GM23248 (cell line): ENCODE measurements at regions not wholly inside any gene's neighbourhood (a gene's known extent, or its start where the extent isn't known, plus 50 kb on each side); places are given as distances from the start of the nearest gene placed in this dataset.

Experiments
- DNase-seq: peaks from one replicate; pipeline ENCODE4 v3.0.0-alpha.2; 2015
- H2AFZ ChIP-seq: fragments of 200-600 bp; sonication (generic); 2 replicates; pipeline ENCODE4 v1.6.1; 2016; ENCODE audit warnings: antibody characterized with exemption
- H3F3A ChIP-seq: fragments of 200-600 bp; sonication (generic); 2 replicates; pipeline ENCODE4 v1.6.1; 2016; ENCODE audit warnings: mild to moderate bottlenecking, antibody characterized with exemption, mixed run types; ENCODE audit not compliant: insufficient read depth
- H3K27ac ChIP-seq: fragments of 200-600 bp; sonication (generic); 2 replicates; pipeline ENCODE4 v1.5.1; 2016; ENCODE audit warnings: mild to moderate bottlenecking
- H3K27me3 ChIP-seq: fragments of 200-600 bp; sonication (generic); replicated peaks from 2 replicates; pipeline ENCODE4 v1.6.1; 2016; ENCODE audit warnings: mild to moderate bottlenecking; ENCODE audit not compliant: insufficient read depth
- H3K36me3 ChIP-seq: fragments of 200-600 bp; sonication (generic); 2 replicates; pipeline ENCODE4 v1.6.1; 2016; ENCODE audit warnings: low read depth, mild to moderate bottlenecking
- H3K4me1 ChIP-seq: fragments of 200-600 bp; sonication (generic); 2 replicates; pipeline ENCODE4 v1.6.1; 2016; ENCODE audit warnings: mild to moderate bottlenecking; ENCODE audit not compliant: insufficient read depth
- H3K4me2 ChIP-seq: fragments of 200-600 bp; sonication (generic); one replicate; pipeline ENCODE4 v1.6.1; 2016; ENCODE audit warnings: mild to moderate bottlenecking; ENCODE audit not compliant: unreplicated experiment
- H3K4me3 ChIP-seq: fragments of 200-600 bp; sonication (generic); 2 replicates; pipeline ENCODE4 v1.5.1; 2016; ENCODE audit warnings: mild to moderate bottlenecking
- H3K79me2 ChIP-seq: fragments of 200-600 bp; sonication (generic); 2 replicates; pipeline ENCODE4 v1.6.1; 2016; ENCODE audit warnings: mild to moderate bottlenecking; ENCODE audit not compliant: insufficient read depth
- H3K9ac ChIP-seq: fragments of 200-600 bp; sonication (generic); 2 replicates; pipeline ENCODE4 v1.6.1; 2016; ENCODE audit warnings: mild to moderate bottlenecking
- H3K9me2 ChIP-seq: fragments of 200-600 bp; sonication (generic); 2 replicates; pipeline ENCODE4 v1.6.1; 2016; ENCODE audit warnings: mixed run types, mild to moderate bottlenecking, moderate library complexity; ENCODE audit not compliant: insufficient read depth
- H3K9me3 ChIP-seq: fragments of 200-600 bp; sonication (generic); one replicate; pipeline ENCODE4 v1.6.1; 2017; ENCODE audit warnings: low read depth
- H4K20me1 ChIP-seq: fragments of 200-600 bp; sonication (generic); 2 replicates; pipeline ENCODE4 v1.6.0; 2016; ENCODE audit not compliant: insufficient read depth
- EZH2 ChIP-seq: fragments of 200-600 bp; sonication (generic); IDR thresholded peaks from 2 replicates; pipeline ENCODE4 v1.6.1; 2018; ENCODE audit warnings: antibody characterized with exemption, mild to moderate bottlenecking; ENCODE audit not compliant: insufficient read depth, poor library complexity, severe bottlenecking
- EZH2phosphoT487 ChIP-seq: fragments of 200-600 bp; sonication (generic); IDR thresholded peaks from 2 replicates; pipeline ENCODE4 v1.6.1; 2018; ENCODE audit warnings: antibody characterized with exemption, moderate library complexity, mild to moderate bottlenecking, low read depth; ENCODE audit not compliant: insufficient read depth
- WGBS, 2 experiments: methylation state at CpG; one replicate each; pipeline ENCODE4 v1.1.6; 2015 to 2017; ENCODE audit warnings: low lambda C conversion rate in 2 of 2, low coverage in 1 of 2; ENCODE audit errors: missing lambda C conversion rate in 2 of 2; 5-methylcytosine and 5-hydroxymethylcytosine counted together
- in situ Hi-C: fragments of 300-500 bp; cut with MboI; formaldehyde crosslinking; loops from 2 replicates; pipeline ENCODE4 v1.15.0; 2020

GRCh38 chr7:140249036-140249806, 72.4 kb upstream of the KDM7A start:
- no peaks in the 10 kb centered on the region for H3K9me3 ChIP-seq
- peaks cover 10% of the 10 kb centered on the region for H3K4me1 ChIP-seq
- 92 to 96% methylated on average over 3 of the region's 3 CpGs for WGBS, 2 experiments
- DNase-seq: no peak
- H3K4me3 ChIP-seq: no peak overlapping the region
- H3K36me3 ChIP-seq: no peaks in the 10 kb centered on the region
- H4K20me1 ChIP-seq: no peaks in the 10 kb centered on the region
- no peaks in the 10 kb centered on the region for H3K9me2 ChIP-seq
- H3K79me2 ChIP-seq: no peaks in the 10 kb centered on the region
- no peak overlapping the region for H3K4me2 ChIP-seq
- no peak overlapping the region for H3K9ac ChIP-seq
- no peak overlapping the region for H3K27ac ChIP-seq
- no peaks in the 10 kb centered on the region for H3K27me3 ChIP-seq
- H2AFZ ChIP-seq: no peak overlapping the region
- H3F3A ChIP-seq: peaks cover 9% of the 10 kb centered on the region
- in situ Hi-C loops: no loop called here
- TF ChIP-seq EZH2phosphoT487 (no peak), EZH2 (no peak)

GRCh38 chr7:140247559-140247958, 70.8 kb upstream of the KDM7A start:
- no peaks in the 10 kb centered on the region for H3F3A ChIP-seq
- H3K4me3 ChIP-seq: no peak overlapping the region
- no peak overlapping the region for H3K4me2 ChIP-seq
- no peak for DNase-seq
- no peaks in the 10 kb centered on the region for H3K9me3 ChIP-seq
- no peaks in the 10 kb centered on the region for H3K36me3 ChIP-seq
- H3K27ac ChIP-seq: no peak overlapping the region
- no peak for TF ChIP-seq EZH2phosphoT487
- no peak for TF ChIP-seq EZH2
- WGBS, 2 experiments: 71 to 74% methylated on average over 3 of the region's 3 CpGs
- no peaks in the 10 kb centered on the region for H3K27me3 ChIP-seq
- H3K9me2 ChIP-seq: no peaks in the 10 kb centered on the region
- no peaks in the 10 kb centered on the region for H3K4me1 ChIP-seq
- H4K20me1 ChIP-seq: no peaks in the 10 kb centered on the region
- H3K9ac ChIP-seq: no peak overlapping the region
- in situ Hi-C loops: no loop called here
- H2AFZ ChIP-seq: no peak overlapping the region
- no peaks in the 10 kb centered on the region for H3K79me2 ChIP-seq

- Histone ChIP-seq H3K4me3 (no peak overlapping the region), H4K20me1 (no peaks in the 10 kb centered on the region), H3K9ac (no peak overlapping the region), H3K9me3 (no peaks in the 10 kb centered on the region), H3K27ac (no peak overlapping the region), H3K36me3 (no peaks in the 10 kb centered on the region), H3K4me1 (no peaks in the 10 kb centered on the region), H3K79me2 (no peaks in the 10 kb centered on the region), H3K4me2 (no peak overlapping the region), H3K27me3 (no peaks in the 10 kb centered on the region), H2AFZ (no peak overlapping the region), H3F3A (no peaks in the 10 kb centered on the region), H3K9me2 (no peaks in the 10 kb centered on the region)
- WGBS, 2 experiments: 93 to 96% methylated on average over 7 of the region's 7 CpGs
- TF ChIP-seq EZH2: no peak
- TF ChIP-seq EZH2phosphoT487: no peak
- no peak for DNase-seq
- in situ Hi-C loops: no loop called here
Observed at GRCh38 chr7:140245611-140246105, 68.9 kb upstream of the KDM7A start.

GRCh38 chr7:140242057-140243031, 65.6 kb upstream of the KDM7A start:
- H3K27me3 ChIP-seq: no peaks in the 10 kb centered on the region
- H3K4me2 ChIP-seq: no peak overlapping the region
- no peaks in the 10 kb centered on the region for H3K36me3 ChIP-seq

More at GRCh38 chr7:140242057-140243031, 65.6 kb upstream of the KDM7A start:
- no peaks in the 10 kb centered on the region for H4K20me1 ChIP-seq
- TF ChIP-seq EZH2: no peak
- no peak for TF ChIP-seq EZH2phosphoT487
- no peak overlapping the region for H3K4me3 ChIP-seq
- no peak for DNase-seq
- no peak overlapping the region for H2AFZ ChIP-seq
- H3K4me1 ChIP-seq: no peaks in the 10 kb centered on the region
- no peak overlapping the region for H3K9ac ChIP-seq
- H3K27ac ChIP-seq: no peak overlapping the region
- 61 to 62% methylated on average over 4 of the region's 4 CpGs for WGBS, 2 experiments
- no peaks in the 10 kb centered on the region for H3K9me2 ChIP-seq
- H3K79me2 ChIP-seq: no peaks in the 10 kb centered on the region
- H3K9me3 ChIP-seq: no peaks in the 10 kb centered on the region
- in situ Hi-C loops: no loop called here
- H3F3A ChIP-seq: no peaks in the 10 kb centered on the region
